ENCODE measurements at regions not wholly inside any gene's neighbourhood (a gene's known extent, or its start where the extent isn't known, plus 50 kb on each side); places are given as distances from the start of the nearest gene placed in this dataset.
"Not testable (repeated sequence)": the region's sequence is repeated elsewhere in the genome, so short reads cannot be mapped to it uniquely, and the experiment has no call there.

DNA sequence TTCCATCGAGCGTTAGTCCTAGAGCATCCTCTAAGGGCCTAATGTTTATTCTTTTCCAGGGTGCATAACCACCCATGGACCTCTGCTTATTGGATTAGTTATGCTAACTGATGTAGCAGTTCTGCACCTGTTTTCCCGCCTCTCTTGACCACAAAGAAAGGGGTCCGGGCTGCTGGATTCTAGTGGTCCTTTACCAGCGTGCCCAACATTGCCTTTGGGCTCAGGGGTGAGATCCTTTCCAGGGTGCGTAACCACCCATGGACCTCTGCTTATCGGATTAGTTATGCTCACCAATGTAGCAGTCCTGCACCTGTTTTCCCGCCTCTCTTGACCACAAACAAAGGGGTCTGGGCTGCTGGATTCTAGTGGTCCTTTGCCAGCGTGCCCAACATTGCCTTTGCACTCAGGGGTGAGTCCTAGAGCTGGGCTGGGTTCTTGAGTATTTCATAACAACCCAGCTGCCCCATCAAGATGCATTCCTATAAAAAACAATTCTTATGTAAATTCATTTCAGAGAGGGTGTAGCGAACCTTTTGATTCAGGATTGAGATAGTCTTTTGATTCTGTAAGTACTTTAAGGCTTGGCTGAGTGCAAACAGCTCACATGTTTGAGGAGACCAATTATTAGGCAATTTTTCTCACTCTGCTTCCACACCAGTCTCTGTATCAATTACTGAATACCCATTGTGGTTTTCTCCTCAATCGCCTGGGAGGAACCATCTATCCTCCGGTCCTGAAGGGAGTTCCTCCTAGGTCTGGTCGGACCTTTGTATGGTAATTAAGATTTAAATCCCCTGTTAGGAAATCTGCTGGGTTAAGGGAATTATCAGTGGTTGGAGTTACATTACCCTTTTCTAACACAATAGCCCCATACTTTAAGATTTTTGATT lies 253.0 kb upstream of the CNR1 start:
- TF ChIP-seq, protein P1, sequence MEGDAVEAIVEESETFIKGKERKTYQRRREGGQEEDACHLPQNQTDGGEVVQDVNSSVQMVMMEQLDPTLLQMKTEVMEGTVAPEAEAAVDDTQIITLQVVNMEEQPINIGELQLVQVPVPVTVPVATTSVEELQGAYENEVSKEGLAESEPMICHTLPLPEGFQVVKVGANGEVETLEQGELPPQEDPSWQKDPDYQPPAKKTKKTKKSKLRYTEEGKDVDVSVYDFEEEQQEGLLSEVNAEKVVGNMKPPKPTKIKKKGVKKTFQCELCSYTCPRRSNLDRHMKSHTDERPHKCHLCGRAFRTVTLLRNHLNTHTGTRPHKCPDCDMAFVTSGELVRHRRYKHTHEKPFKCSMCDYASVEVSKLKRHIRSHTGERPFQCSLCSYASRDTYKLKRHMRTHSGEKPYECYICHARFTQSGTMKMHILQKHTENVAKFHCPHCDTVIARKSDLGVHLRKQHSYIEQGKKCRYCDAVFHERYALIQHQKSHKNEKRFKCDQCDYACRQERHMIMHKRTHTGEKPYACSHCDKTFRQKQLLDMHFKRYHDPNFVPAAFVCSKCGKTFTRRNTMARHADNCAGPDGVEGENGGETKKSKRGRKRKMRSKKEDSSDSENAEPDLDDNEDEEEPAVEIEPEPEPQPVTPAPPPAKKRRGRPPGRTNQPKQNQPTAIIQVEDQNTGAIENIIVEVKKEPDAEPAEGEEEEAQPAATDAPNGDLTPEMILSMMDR (IDR thresholded peaks at IDR 0.05), result not testable (repeated sequence)
- TF ChIP-seq POLR2A (IDR thresholded peaks at IDR 0.05), result not testable (repeated sequence)
